GM08714 (cell line): ENCODE measurements at regions not wholly inside any gene's neighbourhood (a gene's known extent, or its start where the extent isn't known, plus 50 kb on each side); places are given as distances from the start of the nearest gene placed in this dataset.

ENCODE experiments used
- H3K4me3 ChIP-seq: fragments of 200-500 bp; sonication (Bioruptor generic); 2 replicates; pipeline ENCODE4 v1.5.1; 2014; ENCODE audit warnings: mild to moderate bottlenecking, low read length, inconsistent platforms
- ZNF274 ChIP-seq: IDR thresholded peaks from 2 replicates; pipeline ENCODE4 v1.6.1; 2012; ENCODE audit warnings: mild to moderate bottlenecking, low read depth, low read length

- no peak overlapping the region for H3K4me3 ChIP-seq
- no peak for TF ChIP-seq ZNF274
Observed at GRCh38 chr13:99043831-99044231, 66.0 kb upstream of the DOCK9 start.

- TF ChIP-seq ZNF274: no peak
- H3K4me3 ChIP-seq: no peak overlapping the region
Observed at GRCh38 chr13:99044764-99045163, 66.9 kb upstream of the DOCK9 start.

GRCh38 chr13:99045396-99045795 lies 67.5 kb upstream of the DOCK9 start:
- no peak for TF ChIP-seq ZNF274

GRCh38 chr13:99046851-99047250 lies 69.0 kb upstream of the DOCK9 start:
- TF ChIP-seq ZNF274: no peak
- H3K4me3 ChIP-seq: no peak overlapping the region

More at GRCh38 chr13:99045396-99045795, 67.5 kb upstream of the DOCK9 start:
- no peak overlapping the region for H3K4me3 ChIP-seq

- no peak for TF ChIP-seq ZNF274
- no peak overlapping the region for H3K4me3 ChIP-seq
Observed at GRCh38 chr13:99050983-99051488, 73.2 kb upstream of the DOCK9 start.

- no peak for TF ChIP-seq ZNF274
- no peak overlapping the region for H3K4me3 ChIP-seq
Observed at GRCh38 chr13:99051768-99052455, 74.0 kb upstream of the DOCK9 start.

- no peak for TF ChIP-seq ZNF274
- H3K4me3 ChIP-seq: no peak overlapping the region
Observed at GRCh38 chr13:99053636-99054233, 75.9 kb upstream of the DOCK9 start.

GRCh38 chr13:99055281-99055680 lies 77.4 kb upstream of the DOCK9 start:
- no peak for TF ChIP-seq ZNF274

GRCh38 chr13:99055735-99056134 lies 77.9 kb upstream of the DOCK9 start:
- TF ChIP-seq ZNF274: no peak
- H3K4me3 ChIP-seq: no peak overlapping the region

More at GRCh38 chr13:99055281-99055680, 77.4 kb upstream of the DOCK9 start:
- no peak overlapping the region for H3K4me3 ChIP-seq

- H3K4me3 ChIP-seq: no peak overlapping the region
- TF ChIP-seq ZNF274: no peak
Observed at GRCh38 chr13:99056381-99057014, 78.6 kb upstream of the DOCK9 start.

- no peak overlapping the region for H3K4me3 ChIP-seq
- TF ChIP-seq ZNF274: no peak
Observed at GRCh38 chr13:99057310-99057975, 79.6 kb upstream of the DOCK9 start.

GRCh38 chr13:99058527-99059495 lies 80.9 kb upstream of the DOCK9 start:
- TF ChIP-seq ZNF274: no peak
- H3K4me3 ChIP-seq: no peak overlapping the region

- no peak for TF ChIP-seq ZNF274
- no peak overlapping the region for H3K4me3 ChIP-seq
Observed at GRCh38 chr13:99059498-99060075, 81.7 kb upstream of the DOCK9 start.
